Activated CD4-positive, alpha-beta T cell treated with anti-CD3 and anti-CD28 coated beads, Interleukin-10, Interleukin-2, amounts not matched to agents 100 ng/mL and 50 ng/mL, durations not matched to agents 16 hours and 8 hours (primary cell): ENCODE measurements at regions not wholly inside any gene's neighbourhood (a gene's known extent, or its start where the extent isn't known, plus 50 kb on each side); places are given as distances from the start of the nearest gene placed in this dataset.
"Not testable (repeated sequence)": the region's sequence is repeated elsewhere in the genome, so short reads cannot be mapped to it uniquely, and the experiment has no call there.

Experiments
- DNase-seq: peaks from one replicate; pipeline ENCODE4 v3.0.0-alpha.2; 2020

GRCh38 chr15:25624504-25625177 is 185.8 kb upstream of the UBE3A start:
- DNase-seq: no peak

GRCh38 chr15:25623708-25624107 is 184.9 kb upstream of the UBE3A start:
- no peak for DNase-seq

GRCh38 chr15:25620466-25620865 is 181.6 kb upstream of the UBE3A start:
- DNase-seq: no peak

- DNase-seq: no peak
Measured at GRCh38 chr15:25619761-25620160, 180.9 kb upstream of the UBE3A start.

- no peak for DNase-seq
Measured at GRCh38 chr15:25619076-25619475, 180.3 kb upstream of the UBE3A start.

DNA sequence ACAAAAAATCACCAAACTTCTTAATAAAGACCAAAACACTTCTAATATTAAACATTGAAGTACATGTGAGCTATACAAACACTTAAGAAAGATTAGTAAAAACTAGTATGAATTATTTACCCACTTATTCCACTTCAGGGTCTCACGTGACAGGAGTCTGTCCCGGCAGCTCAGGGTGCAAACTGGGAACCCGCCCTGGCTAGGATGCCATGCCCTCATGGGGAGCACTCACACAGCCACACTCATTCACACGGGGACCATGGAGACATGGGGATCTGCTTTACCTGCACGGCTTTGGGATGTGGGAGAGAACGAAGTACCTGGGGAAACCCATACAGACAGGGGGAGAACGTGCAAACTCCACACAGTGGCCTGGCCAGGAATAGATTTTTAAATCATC is 179.3 kb upstream of the UBE3A start:
- no peak for DNase-seq

GRCh38 chr15:25616471-25616870 is 177.6 kb upstream of the UBE3A start:
- DNase-seq: no peak

DNA sequence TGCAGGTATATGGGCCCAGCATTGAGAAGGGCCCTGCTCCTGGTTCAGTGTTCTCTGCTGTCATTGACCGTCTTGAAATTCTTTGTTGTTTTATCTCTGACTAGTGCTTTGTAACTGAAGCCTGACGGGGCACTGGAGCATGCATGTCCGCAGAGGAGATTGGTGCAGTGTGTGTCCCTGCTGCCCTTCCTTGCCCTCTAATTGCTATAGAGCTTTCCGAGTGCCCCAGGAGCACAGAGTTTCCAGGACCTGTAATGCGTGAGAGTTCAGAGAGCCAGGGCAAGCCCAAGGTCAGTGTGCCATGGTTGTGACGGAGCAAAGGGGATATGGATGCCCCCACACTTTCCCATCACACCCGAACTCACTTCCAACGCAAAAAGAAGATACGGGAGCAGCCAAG is 174.3 kb upstream of the UBE3A start:
- DNase-seq: no peak

DNA sequence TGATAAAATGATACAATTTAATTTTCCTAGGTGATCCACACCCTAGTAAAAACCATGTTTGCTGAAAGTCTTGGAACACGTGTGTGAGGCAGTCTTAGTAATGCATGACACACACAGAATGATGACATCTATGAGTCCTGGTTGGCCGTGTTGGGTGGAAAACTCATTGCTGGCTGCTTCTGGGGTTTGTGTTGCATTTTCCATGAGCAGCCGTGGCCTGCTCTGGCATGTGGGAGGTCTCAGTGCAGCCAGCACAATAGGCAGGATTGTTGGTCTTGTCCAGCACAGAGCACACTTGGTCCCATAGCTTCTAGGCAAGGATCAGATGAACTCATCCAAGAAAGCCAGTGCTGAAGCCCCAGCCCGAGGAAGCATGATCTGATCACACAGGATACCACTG is 172.8 kb upstream of the UBE3A start:
- DNase-seq: no peak

- DNase-seq: no peak
Measured at GRCh38 chr15:25609371-25609770, 170.5 kb upstream of the UBE3A start.

DNA sequence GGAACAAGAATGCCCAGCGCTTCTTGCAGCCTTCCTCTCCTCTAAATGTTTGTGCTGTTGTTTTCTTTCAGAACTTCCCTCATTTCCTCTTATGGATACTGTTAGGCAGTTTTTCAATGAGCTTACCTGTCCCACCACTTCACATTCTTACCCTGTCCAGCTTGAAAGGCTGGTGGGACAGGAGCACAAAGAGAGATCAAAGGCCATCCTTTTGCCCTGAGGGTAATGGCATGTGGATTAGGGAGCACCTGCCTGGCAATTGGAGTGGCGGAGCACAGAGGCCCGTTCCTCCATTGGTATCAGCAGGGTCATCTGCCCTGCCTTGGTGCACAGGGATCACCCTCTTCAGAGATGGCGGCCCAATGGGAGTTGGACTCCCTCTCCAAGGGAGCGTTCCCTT is 170.1 kb upstream of the UBE3A start:
- no peak for DNase-seq

DNA sequence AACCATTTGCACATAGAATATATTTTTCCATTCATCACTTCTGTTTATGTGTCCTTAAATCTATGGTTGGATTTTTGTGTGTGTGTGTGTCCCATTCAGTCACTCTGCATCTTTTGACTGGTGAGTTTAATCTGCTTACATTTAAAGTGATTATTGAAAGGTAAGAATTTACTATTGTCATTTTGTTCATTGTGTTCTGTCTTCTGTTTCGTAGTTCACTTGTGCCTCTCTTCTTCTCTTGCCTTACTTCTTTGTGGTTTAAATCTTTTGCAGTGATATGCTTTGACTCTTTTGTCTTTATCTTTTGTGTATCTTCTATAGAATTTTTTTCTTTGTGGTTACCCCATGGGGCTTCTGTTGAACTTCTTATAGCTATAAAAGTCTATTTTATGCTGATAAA is 166.3 kb upstream of the UBE3A start:
- no peak for DNase-seq

DNA sequence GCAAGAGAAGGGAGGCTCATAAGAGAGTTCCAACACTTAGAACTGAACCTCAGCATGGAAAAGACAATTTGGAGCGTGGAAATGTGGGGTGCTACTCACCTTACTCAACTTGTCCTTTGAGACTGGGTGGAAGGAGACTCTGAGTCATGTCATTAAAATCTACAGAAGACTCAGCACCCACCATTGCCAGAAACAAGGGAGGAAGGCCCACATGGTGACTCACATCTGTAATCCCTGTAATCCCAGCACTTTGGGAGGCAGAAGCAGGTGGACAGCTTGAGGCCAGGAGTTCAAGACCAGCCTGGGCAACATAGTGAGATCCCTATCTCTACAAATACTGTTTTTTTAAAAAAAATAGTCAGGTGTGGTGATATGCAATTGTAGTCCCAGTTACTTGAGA is 161.9 kb upstream of the UBE3A start:
- DNase-seq: no peak

DNA sequence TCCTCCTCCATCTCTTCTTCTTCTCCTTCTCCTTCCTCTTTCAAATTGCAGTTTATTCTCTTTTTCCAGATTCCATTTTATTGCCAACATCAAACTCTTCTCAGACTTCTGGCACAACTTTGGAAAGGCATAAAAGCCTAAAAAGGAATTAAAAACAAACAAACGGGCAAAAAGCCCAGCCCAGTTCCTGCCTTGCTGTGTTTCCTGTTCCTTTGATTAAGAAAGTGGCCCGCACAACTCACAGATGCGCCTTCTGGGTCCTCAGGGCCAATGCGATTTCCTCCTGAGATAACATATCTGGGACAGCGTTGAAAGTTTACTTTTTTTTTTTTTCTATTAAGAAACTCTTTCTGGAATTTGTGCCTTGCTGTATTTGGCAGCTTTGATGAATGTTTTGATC is 158.7 kb upstream of the UBE3A start:
- DNase-seq: no peak

GRCh38 chr15:25596644-25597562 is 158.1 kb upstream of the UBE3A start:
- no peak for DNase-seq

DNA sequence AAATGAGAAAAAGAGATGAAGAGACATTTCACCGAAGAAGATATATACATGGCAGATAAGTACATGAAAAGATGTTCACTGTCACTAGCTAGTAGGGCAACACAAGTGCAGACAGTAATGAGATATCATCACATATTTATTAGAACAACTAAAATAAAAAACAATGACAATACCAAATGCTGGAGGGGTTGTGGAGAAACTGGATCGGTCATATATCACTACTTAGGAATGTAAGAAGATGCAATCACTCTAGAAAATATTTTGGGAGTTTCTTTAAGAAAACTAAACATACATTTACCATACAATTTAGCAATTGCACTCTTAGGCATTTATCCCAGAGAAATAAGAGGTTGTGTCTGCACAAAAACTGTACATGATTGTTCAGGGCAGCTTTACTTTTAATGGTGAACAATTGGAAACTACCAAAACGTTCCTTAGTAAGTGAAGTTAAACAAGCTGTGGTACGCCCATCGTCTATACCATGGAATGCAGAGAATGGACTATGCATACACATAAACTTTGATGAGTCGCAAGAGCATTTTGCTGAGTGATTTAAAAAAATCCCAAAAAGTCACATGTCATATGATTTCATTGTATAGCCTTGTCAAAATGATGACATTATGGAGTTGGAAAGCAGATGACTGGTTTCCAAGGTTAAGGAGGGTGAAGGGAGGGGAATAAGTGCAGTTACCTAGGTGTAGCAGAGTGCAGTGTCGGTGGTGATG is 149.0 kb upstream of the UBE3A start:
- DNase-seq: no peak

GRCh38 chr15:25582886-25583285 is 144.1 kb upstream of the UBE3A start:
- no peak for DNase-seq

- DNase-seq: no peak
Measured at GRCh38 chr15:25579127-25579526, 140.3 kb upstream of the UBE3A start.

- DNase-seq: no peak
Measured at GRCh38 chr15:25572191-25572590, 133.4 kb upstream of the UBE3A start.

DNA sequence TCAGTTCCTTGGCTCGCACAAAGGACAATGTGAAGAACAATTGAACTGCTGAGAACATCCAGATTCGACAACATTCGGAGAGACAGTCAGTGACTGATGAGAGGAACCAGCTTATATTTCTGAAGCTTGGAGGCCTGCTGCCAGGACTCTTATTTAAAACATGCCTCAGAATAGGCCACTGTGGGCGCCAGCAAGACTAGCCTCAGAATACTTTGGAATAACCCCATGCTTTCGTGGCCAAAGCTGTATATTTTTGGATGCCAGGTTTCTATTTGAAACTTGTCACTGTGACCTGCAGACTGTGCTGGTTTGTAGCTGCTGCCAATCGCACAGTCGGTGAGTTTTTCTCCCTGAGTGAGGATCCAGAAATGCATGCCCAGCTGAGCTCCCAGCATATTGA is 129.9 kb upstream of the UBE3A start:
- DNase-seq: no peak

DNA sequence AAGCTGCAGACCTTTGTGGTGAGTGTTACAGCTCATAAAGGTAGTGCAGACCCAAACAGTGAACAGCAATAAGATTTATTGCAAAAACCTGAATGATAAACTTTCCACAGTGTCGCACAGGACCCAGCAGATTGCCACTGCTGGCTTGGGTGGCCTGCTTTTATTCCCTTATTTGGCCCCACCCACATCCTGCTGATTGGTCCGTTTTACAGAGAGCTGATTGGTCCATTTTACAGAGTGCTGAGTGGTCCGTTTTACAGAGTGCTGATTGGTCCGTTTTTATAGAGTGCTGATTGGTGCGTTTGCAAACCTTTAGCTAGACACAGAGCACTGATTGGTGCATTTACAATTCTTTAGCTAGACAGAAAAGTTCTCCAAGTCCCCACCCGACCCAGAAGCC is 127.7 kb upstream of the UBE3A start:
- DNase-seq: not testable (repeated sequence)

- DNase-seq: no peak
Measured at GRCh38 chr15:25565470-25566264, 126.8 kb upstream of the UBE3A start.

- DNase-seq: no peak
Measured at GRCh38 chr15:25563596-25563995, 124.8 kb upstream of the UBE3A start.
